ENCODE measurements at regions not wholly inside any gene's neighbourhood (a gene's known extent, or its start where the extent isn't known, plus 50 kb on each side); places are given as distances from the start of the nearest gene placed in this dataset.
"Not testable (repeated sequence)": the region's sequence is repeated elsewhere in the genome, so short reads cannot be mapped to it uniquely, and the experiment has no call there.

DNA sequence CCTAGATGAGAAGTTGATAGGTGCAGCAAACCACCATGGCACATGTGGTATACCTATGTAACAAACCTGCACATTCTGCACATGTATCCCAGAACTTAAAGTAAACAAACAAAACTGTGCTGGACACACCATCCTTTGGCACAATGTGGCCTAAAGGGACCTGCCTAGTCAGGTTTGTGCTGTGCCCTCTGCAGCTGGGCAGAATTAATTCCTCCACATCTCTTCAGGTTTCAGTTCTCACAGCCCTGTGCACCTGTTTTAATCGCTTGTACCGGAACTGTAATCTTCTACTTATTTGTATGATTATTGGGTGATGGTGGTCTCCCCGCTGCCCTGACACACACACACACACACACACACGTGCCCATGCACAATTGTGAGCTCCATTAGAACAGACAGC lies 252.7 kb downstream of the ACTR3B start:
- DNase-seq (ENCODE audit: low spot score): no peak

DNA sequence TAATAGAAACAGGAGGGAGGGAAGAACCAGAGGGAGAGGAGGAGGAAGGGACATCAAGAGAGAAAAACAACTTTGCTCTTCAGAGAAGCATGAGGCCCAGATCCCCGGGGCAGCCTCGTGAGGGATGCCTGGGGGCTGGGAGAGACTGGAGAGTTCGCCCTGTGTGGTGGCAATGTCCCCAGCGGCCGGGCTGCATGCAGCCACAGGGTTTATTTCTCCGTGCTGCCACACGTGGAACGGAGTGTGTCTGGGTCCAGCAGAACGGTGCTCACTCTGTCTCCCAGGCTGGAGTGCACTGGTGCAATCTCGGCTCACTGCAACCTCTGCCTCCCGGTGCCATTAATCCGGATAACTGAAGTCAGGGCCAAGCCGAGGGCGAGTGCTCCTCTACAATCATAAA lies 257.7 kb downstream of the ACTR3B start:
- no peak for DNase-seq (ENCODE audit: low spot score)

DNA sequence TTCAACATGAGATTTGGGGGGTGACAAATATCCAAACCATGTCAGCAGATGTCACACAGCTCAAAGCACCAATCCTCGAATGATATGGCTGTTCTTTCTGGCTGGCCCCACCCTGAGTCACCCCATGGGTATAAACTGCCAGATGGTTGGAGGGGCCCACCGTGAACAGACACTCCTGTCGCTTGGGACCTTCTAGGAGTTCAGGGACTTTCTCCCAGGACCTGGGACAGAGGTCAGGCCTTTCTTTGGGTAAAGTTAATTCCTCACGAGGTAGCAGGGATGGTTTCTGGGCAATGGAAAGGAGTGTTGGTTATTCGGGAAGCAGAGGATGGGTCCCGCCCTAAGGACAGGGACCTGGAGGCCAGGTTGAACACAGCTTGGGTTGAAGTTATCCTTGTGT lies 262.0 kb downstream of the ACTR3B start:
- DNase-seq (ENCODE audit: low spot score): no peak

DNA sequence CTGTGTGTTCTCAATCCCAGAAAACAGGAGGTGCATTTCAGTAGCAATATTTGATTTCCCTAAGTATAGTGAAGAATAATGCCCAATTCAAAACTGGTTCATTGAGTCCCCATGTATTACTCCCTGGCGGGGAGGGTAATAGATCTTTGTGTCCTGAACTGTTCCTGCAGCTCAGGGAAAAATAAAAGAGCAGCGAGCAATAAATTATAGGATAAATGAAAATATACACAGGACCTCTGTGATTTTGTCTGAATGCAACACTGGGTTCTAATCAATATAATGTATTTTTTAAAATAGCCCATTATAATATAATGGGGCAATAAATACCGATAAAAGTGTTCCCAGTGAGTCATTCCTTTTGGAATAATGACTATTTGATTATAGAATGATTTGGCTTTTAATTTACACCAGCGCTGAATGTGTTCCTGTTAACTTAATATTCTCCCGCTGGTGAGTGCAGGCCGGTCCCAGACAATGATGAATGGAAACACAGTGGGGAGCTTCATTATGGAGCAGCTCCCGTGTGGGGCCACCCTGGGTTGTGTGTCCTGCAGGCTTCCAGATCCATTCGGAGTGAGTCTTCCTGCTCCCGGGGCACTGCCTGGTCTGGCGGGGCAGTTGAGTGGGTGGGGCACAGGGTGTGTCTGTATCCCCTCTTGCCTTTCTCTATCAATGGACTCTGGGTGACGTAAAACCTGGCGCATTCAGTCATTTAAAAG lies 263.1 kb downstream of the ACTR3B start:
- DNase-seq (ENCODE audit: low spot score): no peak

DNA sequence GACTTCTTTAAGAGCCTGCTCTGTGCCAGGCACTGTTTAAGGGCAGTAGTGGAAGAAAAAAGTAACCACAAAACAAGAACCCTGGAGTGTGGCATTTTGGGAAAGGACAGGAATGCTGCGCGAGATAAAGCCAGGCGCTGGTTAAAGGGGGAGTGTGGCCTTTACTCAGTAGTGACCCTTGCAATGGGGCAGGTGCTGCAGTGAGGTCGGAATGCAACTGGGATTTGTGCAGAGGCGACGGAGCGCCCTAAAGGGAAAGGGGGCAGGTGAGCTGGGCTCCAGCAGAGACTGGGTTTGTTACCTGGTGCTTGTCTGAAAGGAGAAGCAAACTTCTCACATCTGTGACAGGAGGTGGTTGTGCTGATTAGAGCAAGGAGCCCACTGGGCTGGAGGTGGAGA lies 263.6 kb downstream of the ACTR3B start:
- DNase-seq (ENCODE audit: low spot score): no peak

DNA sequence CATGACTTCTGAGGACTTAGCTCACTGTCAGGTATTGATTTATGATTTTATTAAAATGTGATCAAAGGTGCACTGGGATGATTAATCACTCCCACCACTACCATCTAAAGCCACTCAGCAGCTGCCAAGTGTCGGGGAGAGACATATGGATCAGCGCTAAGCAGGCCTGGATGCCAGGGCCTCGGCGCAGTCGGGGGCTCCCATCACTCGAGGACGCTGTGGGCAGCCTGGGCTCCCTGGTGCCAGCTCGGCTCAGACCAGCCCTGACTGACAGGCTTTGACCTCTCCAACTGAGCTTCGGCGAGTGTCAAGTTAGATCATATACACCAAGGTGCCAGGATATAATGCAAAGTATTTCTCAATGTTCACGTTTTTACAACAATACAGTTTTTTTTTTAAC lies 267.7 kb downstream of the ACTR3B start:
- no peak for DNase-seq (ENCODE audit: low spot score)

DNA sequence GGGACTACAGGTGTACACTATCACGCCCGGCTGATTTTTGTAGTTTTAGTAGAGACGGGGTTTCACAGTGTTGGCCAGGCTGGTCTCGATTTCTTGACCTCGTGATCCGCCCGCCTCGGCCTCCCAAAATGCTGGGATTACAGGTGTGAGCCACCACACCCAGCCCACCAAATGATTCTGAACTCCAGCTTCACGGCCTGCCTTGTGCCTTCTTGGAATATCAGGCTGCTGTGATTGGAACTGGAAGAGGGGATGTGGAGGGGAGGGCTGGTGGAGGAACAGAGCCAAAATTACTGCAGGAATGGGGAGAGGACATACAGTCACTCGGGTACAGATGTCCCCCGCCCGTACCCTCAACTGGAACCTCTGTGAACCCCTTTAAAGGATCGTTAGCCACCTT lies 268.4 kb downstream of the ACTR3B start:
- DNase-seq (ENCODE audit: low spot score): no peak

DNA sequence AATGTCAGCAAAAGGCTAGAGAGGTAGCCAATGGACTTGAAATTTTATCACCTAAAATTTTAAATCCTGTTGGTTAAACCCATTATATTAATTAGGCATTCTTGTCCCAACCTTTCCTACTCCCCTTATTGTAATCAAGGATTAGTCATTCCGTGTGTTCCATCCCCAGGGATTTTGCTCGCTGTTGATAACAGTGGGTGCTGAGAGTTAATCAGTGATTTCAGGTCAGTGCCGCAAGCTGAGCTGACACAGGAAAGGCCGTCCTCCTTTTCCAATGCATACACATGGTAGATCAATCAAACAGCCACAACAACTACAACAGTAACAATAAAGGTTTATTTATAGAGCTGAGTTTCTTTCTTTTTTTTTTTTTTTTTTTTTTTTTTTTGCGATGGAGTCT lies 271.4 kb downstream of the ACTR3B start:
- no peak for DNase-seq (ENCODE audit: low spot score)

DNA sequence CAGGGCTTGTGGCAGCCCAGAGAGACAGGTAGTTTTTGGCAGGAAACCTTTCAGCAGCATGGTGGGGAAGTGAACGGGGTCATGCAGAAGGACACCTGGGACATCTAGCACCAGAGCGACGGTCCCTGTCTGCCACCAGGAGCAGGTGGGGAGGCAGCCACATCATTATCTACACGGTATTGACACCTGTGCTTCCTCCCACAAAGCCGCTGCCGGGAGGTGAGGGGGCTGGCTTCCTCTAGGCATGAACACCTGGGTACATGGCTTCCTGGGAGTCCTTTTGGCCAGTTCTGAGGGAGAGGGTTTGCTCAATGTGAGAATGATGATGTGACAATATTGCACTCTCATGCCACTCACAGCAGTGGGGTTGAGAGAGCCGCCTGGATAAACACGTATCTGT lies 275.2 kb downstream of the ACTR3B start:
- no peak for DNase-seq (ENCODE audit: low spot score)

DNA sequence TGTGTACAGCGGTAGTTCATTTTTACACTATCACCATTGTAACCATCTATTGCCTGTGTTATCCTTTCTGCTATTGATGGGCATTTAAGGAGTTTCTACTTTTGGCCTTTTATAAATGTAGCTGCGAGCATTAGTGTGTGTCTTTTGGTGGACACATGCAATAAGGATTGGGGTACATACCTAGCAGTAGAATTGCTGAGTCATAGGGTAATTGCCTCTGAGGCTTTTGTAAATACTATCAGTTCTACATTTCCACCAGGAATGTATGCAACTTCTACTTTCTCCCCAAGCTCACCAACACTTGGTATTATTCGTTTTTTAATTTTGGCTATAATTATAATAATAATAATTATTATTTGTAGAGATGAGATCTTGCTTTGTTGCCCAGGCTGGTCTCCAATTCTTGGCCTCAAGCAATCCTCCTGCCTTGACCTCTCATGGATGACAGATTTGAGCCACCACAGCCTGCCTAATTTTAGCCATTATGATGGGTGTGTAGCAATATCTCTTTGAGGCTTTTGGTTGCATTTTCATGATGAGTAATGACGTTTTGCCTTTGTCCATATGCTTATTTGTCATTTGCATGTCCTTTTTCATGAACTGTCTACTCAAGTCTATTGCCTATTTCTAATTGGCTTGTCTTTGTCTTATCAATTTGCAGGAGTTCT lies 277.0 kb downstream of the ACTR3B start:
- DNase-seq (ENCODE audit: low spot score): no peak

DNA sequence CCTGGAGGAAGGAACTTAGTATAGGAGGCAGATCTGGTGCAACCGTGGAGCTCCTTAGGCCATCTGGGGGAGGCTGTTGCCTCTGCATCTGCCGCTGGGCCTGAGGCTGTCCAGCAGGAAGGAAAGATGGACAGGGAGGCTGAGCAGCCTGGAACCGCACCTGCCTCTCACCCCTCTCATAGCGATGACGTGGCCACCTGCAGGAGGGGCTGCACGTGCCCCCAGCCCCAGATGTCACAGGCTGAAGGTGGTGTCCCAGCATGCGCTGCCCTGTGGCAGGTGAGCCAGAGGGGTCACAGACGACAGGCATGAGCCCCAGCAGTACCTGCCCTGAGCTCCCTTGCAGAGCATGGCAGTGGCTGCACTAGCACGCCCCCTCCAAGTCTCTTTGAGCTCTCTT lies 283.9 kb downstream of the ACTR3B start:
- DNase-seq (ENCODE audit: low spot score): no peak

DNA sequence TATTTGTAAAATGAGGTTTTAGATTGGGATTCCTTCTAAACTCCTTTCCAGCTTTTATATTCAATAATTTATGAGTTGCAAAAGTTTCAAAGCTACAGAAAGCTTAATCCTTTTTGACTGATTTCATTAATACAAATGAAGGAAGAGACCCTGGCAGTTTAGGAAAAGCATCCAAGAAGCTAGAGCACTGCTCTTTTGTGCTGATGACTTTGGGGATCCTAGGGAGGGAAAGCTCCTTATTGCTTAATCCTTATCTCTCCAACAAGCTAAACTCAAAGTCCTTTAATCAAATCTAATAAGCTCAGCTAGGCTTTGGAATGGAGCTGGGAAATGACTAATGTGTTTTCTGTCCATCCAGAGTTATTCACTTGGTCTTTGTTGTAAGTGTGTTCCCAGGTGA lies 285.4 kb downstream of the ACTR3B start:
- no peak for DNase-seq (ENCODE audit: low spot score)

DNA sequence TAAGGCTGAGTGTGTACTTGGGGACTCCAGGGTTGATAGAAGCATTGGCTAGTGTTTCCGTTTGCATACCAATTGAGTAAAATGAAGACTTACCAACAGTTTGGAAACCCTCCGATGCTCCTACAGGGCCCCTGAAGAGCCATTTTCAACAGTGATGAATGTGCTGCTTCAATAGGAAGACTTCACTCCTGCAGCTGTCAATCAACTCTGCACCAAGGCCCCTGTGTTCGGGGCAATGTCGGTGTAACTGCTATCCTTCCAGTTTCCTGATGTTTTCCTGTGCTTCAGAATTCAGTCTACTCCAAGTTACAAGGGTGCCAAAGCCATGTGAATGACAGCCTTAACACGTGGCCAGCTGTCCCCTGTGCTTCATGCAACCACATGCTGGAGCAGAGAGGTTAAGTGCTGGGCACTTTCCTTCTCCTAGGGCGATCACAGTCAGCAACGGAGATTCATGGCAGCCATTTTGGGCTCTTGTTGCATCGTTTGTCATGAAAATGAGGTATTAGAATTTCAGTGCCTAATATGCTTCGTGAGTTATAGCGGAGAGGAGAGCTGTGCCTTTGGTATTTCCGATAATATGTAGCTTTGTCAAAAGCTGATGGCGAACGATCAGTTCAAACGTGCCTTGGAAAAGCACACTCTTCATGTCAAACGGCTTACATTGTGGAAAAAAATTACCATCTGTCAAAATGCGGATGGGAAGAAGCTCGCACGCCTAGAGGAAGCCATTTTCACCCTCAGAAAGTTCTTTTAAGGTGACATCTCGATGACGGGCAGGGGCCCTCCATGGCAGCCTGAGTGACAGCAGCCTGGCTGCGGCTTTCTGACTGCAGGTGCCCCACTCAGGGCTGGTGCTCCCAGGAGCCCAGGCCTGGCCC lies 287.8 kb downstream of the ACTR3B start:
- no peak for DNase-seq (ENCODE audit: low spot score)

DNA sequence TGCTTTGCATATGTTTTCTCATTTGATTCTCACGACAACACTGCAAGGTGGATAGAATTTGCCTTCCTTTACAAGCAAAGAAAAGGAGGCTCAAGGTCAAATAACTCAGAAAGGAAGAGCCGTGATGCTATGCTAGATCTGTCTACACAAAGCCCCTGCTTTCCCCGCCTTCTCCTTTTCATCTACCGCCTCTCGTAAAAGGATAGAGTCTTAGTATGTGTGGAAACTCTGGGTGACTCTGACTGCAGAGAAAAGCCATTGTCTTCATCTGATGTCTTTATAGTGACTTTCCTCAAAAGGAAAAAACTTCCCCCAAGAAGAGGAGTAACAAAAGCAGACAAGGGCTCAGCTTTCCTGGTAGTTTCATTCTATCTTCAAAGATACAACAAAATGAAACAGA lies 292.7 kb downstream of the ACTR3B start:
- DNase-seq (ENCODE audit: low spot score): no peak

DNA sequence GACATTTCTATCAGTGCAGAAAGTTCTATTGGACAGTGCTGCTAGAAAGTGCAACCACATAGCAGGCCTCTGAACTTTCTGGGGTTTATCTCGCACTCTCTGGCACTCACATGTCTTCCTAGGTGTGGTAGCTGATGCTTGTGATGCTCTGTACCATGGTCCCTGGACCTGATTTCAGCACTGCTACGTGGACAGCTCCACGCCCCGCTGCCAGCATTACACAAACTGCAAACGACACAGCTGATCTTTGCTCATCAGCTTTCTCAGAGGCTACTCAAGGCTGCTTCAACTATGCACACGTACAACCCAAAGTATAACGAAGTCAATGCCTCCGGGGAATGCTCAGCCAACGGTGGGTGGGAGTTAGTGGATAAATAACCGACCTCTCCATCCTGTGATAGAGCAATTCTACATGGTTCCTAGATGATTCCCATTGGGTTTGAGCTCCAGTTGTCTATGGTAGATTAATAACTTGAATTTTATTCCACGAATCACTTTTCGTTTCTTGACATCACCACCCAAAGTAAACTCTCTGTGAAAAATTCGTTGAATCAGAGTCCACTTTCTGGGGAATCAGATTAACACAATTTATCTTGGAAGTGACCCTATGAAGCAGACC lies 302.5 kb downstream of the ACTR3B start:
- DNase-seq (ENCODE audit: low spot score): no peak

DNA sequence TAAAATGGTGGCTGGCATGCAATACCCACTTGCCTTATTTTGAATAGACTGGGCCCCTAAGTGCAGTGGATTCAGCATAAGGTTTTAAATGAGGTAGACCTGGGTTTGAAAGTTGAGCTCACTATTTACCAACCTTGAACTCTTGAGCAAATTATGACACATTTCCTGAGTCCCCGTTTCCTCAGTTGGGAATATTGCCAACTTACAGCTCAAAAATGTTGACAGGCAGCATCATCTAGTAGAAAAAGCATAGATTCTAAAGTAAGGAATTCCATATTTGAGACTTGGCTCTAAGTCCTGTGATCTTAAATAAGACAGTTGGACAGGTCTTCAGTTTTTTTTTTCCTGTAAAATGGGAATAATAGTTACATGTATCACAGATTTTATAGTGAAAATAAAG lies 305.5 kb downstream of the ACTR3B start:
- no peak for DNase-seq (ENCODE audit: low spot score)

DNA sequence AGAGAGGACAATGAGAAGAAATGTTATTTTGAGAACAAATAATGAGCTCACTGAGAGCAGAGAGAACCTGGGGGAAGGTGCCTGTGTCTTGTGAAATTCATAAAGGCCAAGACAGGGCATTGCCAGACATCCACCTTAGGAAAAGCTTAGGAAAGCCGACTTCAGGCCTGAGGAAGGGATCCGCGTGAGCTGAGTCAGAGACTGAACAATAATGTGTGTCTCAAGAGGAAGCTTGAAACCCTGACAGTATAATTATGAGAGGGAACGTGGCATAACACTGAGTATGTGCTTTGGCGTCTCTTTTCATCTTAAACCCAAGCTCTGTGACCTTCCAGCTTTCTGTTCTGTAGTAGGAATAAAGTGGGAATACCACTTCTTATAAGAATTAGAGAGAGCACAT lies 307.2 kb downstream of the ACTR3B start:
- no peak for DNase-seq (ENCODE audit: low spot score)

DNA sequence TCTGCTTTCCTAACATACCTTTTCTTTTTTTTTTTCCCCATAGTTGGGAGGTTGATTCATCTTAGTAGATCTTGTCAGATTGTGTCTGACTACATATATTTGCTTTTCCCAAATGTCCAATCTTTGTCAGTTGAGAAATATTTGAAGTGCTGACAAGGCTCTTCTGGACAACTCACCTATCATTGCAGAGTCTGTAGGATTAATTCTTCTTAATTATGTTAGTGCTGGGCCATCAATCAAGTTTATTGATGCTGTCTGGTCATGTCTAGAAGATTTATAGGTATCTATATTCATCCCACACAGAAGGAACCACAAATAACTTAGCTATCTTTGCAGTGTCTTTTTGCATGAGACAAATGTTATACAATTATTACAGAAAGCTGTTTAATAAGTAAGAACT lies 310.6 kb downstream of the ACTR3B start:
- no peak for DNase-seq (ENCODE audit: low spot score)

DNA sequence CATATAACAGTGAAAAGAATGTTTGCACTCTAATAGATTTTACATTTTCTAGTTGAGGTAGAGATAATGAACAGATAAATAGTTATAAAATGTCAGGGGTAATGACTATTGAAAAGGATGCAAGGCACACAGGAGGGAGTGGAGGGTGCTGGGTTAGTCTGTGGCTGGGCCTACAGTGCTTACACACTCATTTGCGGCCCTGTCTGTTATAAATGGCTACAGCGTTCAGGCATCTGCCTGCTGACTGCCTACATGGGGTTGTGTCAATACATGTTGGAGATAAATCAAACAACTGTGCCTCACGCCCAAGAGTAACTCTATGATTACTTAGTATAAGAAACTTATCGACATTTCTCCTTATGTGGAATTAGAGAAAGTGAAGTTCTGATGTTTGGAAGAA lies 313.3 kb downstream of the ACTR3B start:
- no peak for DNase-seq (ENCODE audit: low spot score)

DNA sequence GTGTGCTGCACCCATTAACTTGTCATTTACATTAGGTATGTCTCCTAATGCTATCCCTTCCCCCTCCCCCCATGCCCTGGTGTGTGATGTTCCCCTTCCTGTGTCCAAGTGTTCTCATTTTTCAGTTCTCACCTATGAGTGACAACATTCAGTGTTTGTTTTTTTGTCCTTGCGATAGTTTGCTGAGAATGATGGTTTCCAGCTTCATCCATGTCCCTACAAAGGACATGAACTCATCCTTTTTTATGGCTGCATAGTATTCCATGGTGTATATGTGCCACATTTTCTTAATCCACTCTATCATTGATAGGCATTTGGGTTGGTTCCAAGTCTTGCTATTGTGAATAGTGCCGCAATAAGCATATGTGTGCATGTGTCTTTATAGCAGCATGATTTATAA lies 316.7 kb downstream of the ACTR3B start:
- not testable (repeated sequence) for DNase-seq (ENCODE audit: low spot score)

DNA sequence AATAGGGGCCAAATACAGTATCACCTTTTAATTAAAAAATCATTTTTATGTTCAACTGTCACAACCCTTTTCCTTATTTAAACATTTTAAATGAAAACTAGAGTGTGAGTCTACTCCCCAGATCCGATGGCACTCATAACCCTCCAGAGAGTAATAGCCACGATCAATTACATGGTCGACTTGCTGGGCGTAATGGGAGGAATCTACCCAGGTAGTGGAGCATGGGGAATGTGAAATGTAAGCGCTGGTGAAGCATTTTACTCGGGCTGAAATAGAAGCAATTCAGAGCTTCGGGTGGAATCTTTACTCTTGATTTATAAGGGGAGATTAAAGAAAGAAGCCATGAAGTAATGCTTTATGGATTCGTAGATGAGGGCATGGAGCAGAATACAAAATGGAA lies 321.9 kb downstream of the ACTR3B start:
- DNase-seq (ENCODE audit: low spot score): no peak

DNA sequence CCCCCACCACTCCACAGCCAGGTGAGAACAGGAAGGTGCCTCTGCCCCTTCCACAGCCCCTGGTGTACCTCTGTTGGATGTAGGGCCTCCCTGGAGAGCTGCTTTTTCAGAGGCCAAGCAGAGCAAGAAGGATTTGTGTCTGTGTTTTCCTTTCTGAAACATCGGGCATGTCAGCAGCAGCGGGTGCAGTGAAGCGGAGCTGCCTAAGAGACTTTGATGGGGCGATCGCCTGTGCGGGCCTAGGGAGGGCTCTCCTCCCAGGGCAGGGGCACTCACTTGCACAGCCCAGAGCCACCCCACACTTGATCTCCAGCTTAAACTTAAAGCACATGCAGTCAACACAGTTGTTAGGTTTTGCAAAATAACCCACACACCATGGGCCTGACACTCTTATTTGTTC lies 324.7 kb downstream of the ACTR3B start:
- no peak for DNase-seq (ENCODE audit: low spot score)

DNA sequence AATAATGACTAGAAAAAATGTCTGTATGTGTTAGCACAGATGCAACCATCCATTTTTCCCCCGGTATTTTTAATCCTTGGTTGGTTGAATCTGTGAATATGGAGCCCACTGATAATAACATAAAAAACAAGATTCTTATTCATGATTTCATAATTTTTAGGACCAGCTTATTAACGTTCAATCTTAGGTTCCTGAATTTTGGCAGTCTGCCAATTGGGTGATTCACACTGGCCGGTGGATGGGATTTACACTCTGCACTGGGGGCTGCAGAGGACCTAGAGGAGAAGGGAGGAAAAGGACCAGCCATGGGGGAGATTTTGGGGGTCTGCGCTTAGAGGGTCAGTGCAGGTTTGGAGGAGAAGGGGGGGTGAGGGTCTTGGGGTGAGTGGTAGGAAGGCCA lies 327.9 kb downstream of the ACTR3B start:
- DNase-seq (ENCODE audit: low spot score): no peak

Measured in germinal center (tissue), 1 donor.